SJCRH30 (cell line): ENCODE measurements at regions not wholly inside any gene's neighbourhood (a gene's known extent, or its start where the extent isn't known, plus 50 kb on each side); places are given as distances from the start of the nearest gene placed in this dataset.
A peak's percentile ranks its signal among the peaks of the same experiment; 100 is the strongest.

Source experiments
- DNase-seq, 2 experiments: peaks; one replicate each; pipeline ENCODE4 v3.0.0-alpha.2; 2015 to 2020
- H3K27ac ChIP-seq: fragments of 250-450 bp; sonication (Bioruptor Pico); 2 replicates; pipeline ENCODE4 v1.5.1; 2020; ENCODE audit warnings: mild to moderate bottlenecking, moderate library complexity
- H3K27me3 ChIP-seq: fragments of 250-450 bp; sonication (Bioruptor Pico); 2 replicates; pipeline ENCODE4 v1.5.1; 2020; ENCODE audit warnings: mild to moderate bottlenecking, moderate library complexity
- H3K36me3 ChIP-seq: fragments of 250-450 bp; sonication (Bioruptor Pico); 2 replicates; pipeline ENCODE4 v1.5.1; 2020; ENCODE audit warnings: mild to moderate bottlenecking, moderate library complexity
- H3K4me1 ChIP-seq: fragments of 250-450 bp; sonication (Bioruptor Pico); 2 replicates; pipeline ENCODE4 v1.5.1; 2020; ENCODE audit warnings: mild to moderate bottlenecking, moderate library complexity
- H3K4me3 ChIP-seq: fragments of 250-450 bp; sonication (Bioruptor Pico); 2 replicates; pipeline ENCODE4 v1.5.1; 2020; ENCODE audit warnings: mild to moderate bottlenecking, moderate library complexity
- H3K9me3 ChIP-seq: fragments of 250-450 bp; sonication (Bioruptor Pico); replicated peaks from 2 replicates; pipeline ENCODE4 v1.5.1; 2020; ENCODE audit warnings: mild to moderate bottlenecking, moderate library complexity

GRCh38 chr14:42475289-42475688 lies 868.6 kb downstream of the LRFN5 start:
- no peak for DNase-seq
- Histone ChIP-seq H3K27ac (no peak overlapping the region), H3K27me3 (no peaks in the 10 kb centered on the region), H3K4me3 (no peak overlapping the region), H3K36me3 (no peaks in the 10 kb centered on the region), H3K4me1 (no peaks in the 10 kb centered on the region), H3K9me3 (no peaks in the 10 kb centered on the region)

GRCh38 chr14:42470427-42470719 lies 863.7 kb downstream of the LRFN5 start:
- no peak overlapping the region for H3K27ac ChIP-seq
- no peak overlapping the region for H3K4me3 ChIP-seq
- H3K36me3 ChIP-seq, result no peaks in the 10 kb centered on the region
- H3K9me3 ChIP-seq, result no peaks in the 10 kb centered on the region
- DNase-seq, result no peak
- no peaks in the 10 kb centered on the region for H3K4me1 ChIP-seq
- no peaks in the 10 kb centered on the region for H3K27me3 ChIP-seq

- Histone ChIP-seq H3K4me1 (no peaks in the 10 kb centered on the region), H3K27ac (no peak overlapping the region), H3K36me3 (no peaks in the 10 kb centered on the region), H3K4me3 (no peak overlapping the region), H3K27me3 (no peaks in the 10 kb centered on the region), H3K9me3 (no peaks in the 10 kb centered on the region)
- no peak for DNase-seq
Measured at GRCh38 chr14:42469637-42470426, 863.2 kb downstream of the LRFN5 start.

GRCh38 chr14:42460673-42461072 lies 854.0 kb downstream of the LRFN5 start:
- H3K27me3 ChIP-seq, result no peaks in the 10 kb centered on the region
- H3K9me3 ChIP-seq, result no peaks in the 10 kb centered on the region
- no peak overlapping the region for H3K4me3 ChIP-seq
- no peak overlapping the region for H3K27ac ChIP-seq
- DNase-seq, result no peak
- H3K4me1 ChIP-seq, result no peaks in the 10 kb centered on the region
- H3K36me3 ChIP-seq, result no peaks in the 10 kb centered on the region

GRCh38 chr14:42459171-42459685 lies 852.6 kb downstream of the LRFN5 start:
- Histone ChIP-seq H3K36me3 (no peaks in the 10 kb centered on the region), H3K27ac (no peak overlapping the region), H3K27me3 (no peaks in the 10 kb centered on the region), H3K9me3 (no peaks in the 10 kb centered on the region), H3K4me1 (no peaks in the 10 kb centered on the region), H3K4me3 (no peak overlapping the region)
- DNase-seq, result no peak

- no peak for DNase-seq
- no peaks in the 10 kb centered on the region for H3K27me3 ChIP-seq
- no peaks in the 10 kb centered on the region for H3K36me3 ChIP-seq
- no peaks in the 10 kb centered on the region for H3K9me3 ChIP-seq
- no peak overlapping the region for H3K27ac ChIP-seq
- peaks cover 5% of the 10 kb centered on the region; the same call in 1 of the 2 replicates for H3K4me1 ChIP-seq
- H3K4me3 ChIP-seq, result no peak overlapping the region
Measured at GRCh38 chr14:42441615-42442014, 834.9 kb downstream of the LRFN5 start.

GRCh38 chr14:42437809-42438208 lies 831.1 kb downstream of the LRFN5 start:
- H3K27me3 ChIP-seq, result no peaks in the 10 kb centered on the region
- no peak overlapping the region for H3K4me3 ChIP-seq
- peak in 1 of 2 experiments; percentile 26 for DNase-seq
- H3K4me1 ChIP-seq, result peaks cover 5% of the 10 kb centered on the region; the same call in 1 of the 2 replicates
- no peaks in the 10 kb centered on the region for H3K36me3 ChIP-seq
- H3K27ac ChIP-seq, result no peak overlapping the region
- no peaks in the 10 kb centered on the region for H3K9me3 ChIP-seq

- H3K9me3 ChIP-seq, result no peaks in the 10 kb centered on the region
- DNase-seq, result no peak
- H3K27ac ChIP-seq, result no peak overlapping the region
- H3K4me1 ChIP-seq, result no peaks in the 10 kb centered on the region; the same call in 1 of the 2 replicates
- no peaks in the 10 kb centered on the region for H3K27me3 ChIP-seq
- H3K36me3 ChIP-seq, result no peaks in the 10 kb centered on the region
- no peak overlapping the region for H3K4me3 ChIP-seq
Measured at GRCh38 chr14:42429401-42429800, 822.7 kb downstream of the LRFN5 start.

- H3K36me3 ChIP-seq, result no peaks in the 10 kb centered on the region
- no peak for DNase-seq
- H3K9me3 ChIP-seq, result no peaks in the 10 kb centered on the region
Measured at GRCh38 chr14:42428996-42429395, 822.3 kb downstream of the LRFN5 start.

GRCh38 chr14:42424501-42424900 lies 817.8 kb downstream of the LRFN5 start:
- H3K27ac ChIP-seq, result no peak overlapping the region
- H3K4me1 ChIP-seq, result no peaks in the 10 kb centered on the region
- H3K27me3 ChIP-seq, result no peaks in the 10 kb centered on the region
- no peaks in the 10 kb centered on the region for H3K36me3 ChIP-seq
- no peak overlapping the region for H3K4me3 ChIP-seq
- H3K9me3 ChIP-seq, result no peaks in the 10 kb centered on the region
- DNase-seq, result no peak

More at GRCh38 chr14:42428996-42429395, 822.3 kb downstream of the LRFN5 start:
- H3K27ac ChIP-seq, result no peak overlapping the region
- no peaks in the 10 kb centered on the region; the same call in 1 of the 2 replicates for H3K4me1 ChIP-seq
- no peak overlapping the region for H3K4me3 ChIP-seq
- H3K27me3 ChIP-seq, result no peaks in the 10 kb centered on the region

GRCh38 chr14:42421377-42422078 lies 814.9 kb downstream of the LRFN5 start:
- no peak for DNase-seq
- H3K9me3 ChIP-seq, result no peaks in the 10 kb centered on the region
- no peak overlapping the region for H3K4me3 ChIP-seq
- H3K4me1 ChIP-seq, result no peaks in the 10 kb centered on the region
- H3K27me3 ChIP-seq, result no peaks in the 10 kb centered on the region
- no peak overlapping the region for H3K27ac ChIP-seq
- no peaks in the 10 kb centered on the region for H3K36me3 ChIP-seq

GRCh38 chr14:42420071-42420470 lies 813.4 kb downstream of the LRFN5 start:
- no peak for DNase-seq
- H3K4me3 ChIP-seq, result no peak overlapping the region
- no peak overlapping the region for H3K27ac ChIP-seq
- H3K9me3 ChIP-seq, result no peaks in the 10 kb centered on the region
- no peaks in the 10 kb centered on the region for H3K27me3 ChIP-seq
- H3K36me3 ChIP-seq, result no peaks in the 10 kb centered on the region
- no peaks in the 10 kb centered on the region for H3K4me1 ChIP-seq

GRCh38 chr14:42407153-42407552 lies 800.5 kb downstream of the LRFN5 start:
- DNase-seq, result no peak
- Histone ChIP-seq H3K4me1 (no peaks in the 10 kb centered on the region), H3K4me3 (no peak overlapping the region), H3K9me3 (no peaks in the 10 kb centered on the region), H3K27me3 (no peaks in the 10 kb centered on the region), H3K27ac (no peak overlapping the region), H3K36me3 (no peaks in the 10 kb centered on the region)

GRCh38 chr14:42391146-42391834 lies 784.6 kb downstream of the LRFN5 start:
- DNase-seq, result no peak
- H3K4me1 ChIP-seq, result no peaks in the 10 kb centered on the region
- no peak overlapping the region for H3K27ac ChIP-seq
- no peaks in the 10 kb centered on the region for H3K27me3 ChIP-seq
- H3K36me3 ChIP-seq, result no peaks in the 10 kb centered on the region
- H3K9me3 ChIP-seq, result no peaks in the 10 kb centered on the region
- H3K4me3 ChIP-seq, result no peak overlapping the region

GRCh38 chr14:42378880-42379279 lies 772.2 kb downstream of the LRFN5 start:
- no peak overlapping the region for H3K27ac ChIP-seq
- H3K27me3 ChIP-seq, result no peaks in the 10 kb centered on the region
- no peak overlapping the region for H3K4me3 ChIP-seq
- no peaks in the 10 kb centered on the region for H3K9me3 ChIP-seq
- no peak for DNase-seq
- H3K4me1 ChIP-seq, result no peaks in the 10 kb centered on the region
- H3K36me3 ChIP-seq, result no peaks in the 10 kb centered on the region
